Neural progenitor cell (in vitro differentiated cells): ENCODE measurements at regions not wholly inside any gene's neighbourhood (a gene's known extent, or its start where the extent isn't known, plus 50 kb on each side); places are given as distances from the start of the nearest gene placed in this dataset.
"Not testable (repeated sequence)": the region's sequence is repeated elsewhere in the genome, so short reads cannot be mapped to it uniquely, and the experiment has no call there.

Experiments used
- DNase-seq: peaks from one replicate; pipeline ENCODE4 v3.0.0-alpha.2; 2016; ENCODE audit warnings: low spot score
- H2AFZ ChIP-seq: fragments of 200-600 bp; sonication (generic); replicated peaks from 2 replicates; pipeline ENCODE4 v1.6.1; 2016; ENCODE audit warnings: antibody characterized with exemption
- H3F3A ChIP-seq: fragments of 200-600 bp; sonication (generic); 2 replicates; pipeline ENCODE4 v1.6.1; 2016; ENCODE audit warnings: antibody characterized with exemption, low read depth
- H3K27ac ChIP-seq: fragments of 200-600 bp; sonication (generic); 2 replicates; pipeline ENCODE4 v1.5.1; 2016; ENCODE audit warnings: mild to moderate bottlenecking
- H3K27me3 ChIP-seq: fragments of 200-600 bp; sonication (generic); 2 replicates; pipeline ENCODE4 v1.6.1; 2016; ENCODE audit warnings: mild to moderate bottlenecking, moderate library complexity
- H3K36me3 ChIP-seq: fragments of 200-600 bp; sonication (generic); 2 replicates; pipeline ENCODE4 v1.5.1; 2016
- H3K4me1 ChIP-seq: fragments of 200-600 bp; sonication (generic); 2 replicates; pipeline ENCODE4 v1.6.1; 2016; ENCODE audit warnings: mixed run types
- H3K4me2 ChIP-seq: fragments of 200-600 bp; sonication (generic); 2 replicates; pipeline ENCODE4 v1.6.1; 2016
- H3K4me3 ChIP-seq: fragments of 200-600 bp; sonication (generic); 2 replicates; pipeline ENCODE4 v1.5.1; 2016
- H3K79me2 ChIP-seq: fragments of 200-600 bp; sonication (generic); 2 replicates; pipeline ENCODE4 v1.6.1; 2016; ENCODE audit warnings: low read depth
- H3K9ac ChIP-seq: fragments of 200-600 bp; sonication (generic); 2 replicates; pipeline ENCODE4 v1.6.1; 2016
- H3K9me3 ChIP-seq: fragments of 200-600 bp; sonication (generic); 2 replicates; pipeline ENCODE4 v1.5.1; 2016; ENCODE audit warnings: low read depth
- H4K20me1 ChIP-seq: fragments of 200-600 bp; sonication (generic); 2 replicates; pipeline ENCODE4 v1.6.1; 2016; ENCODE audit warnings: low read depth
- H3K27ac Mint-ChIP-seq: 3 replicates; pipeline ENCODE4 v1.8.0; 2021; ENCODE audit warnings: mixed read lengths
- H3K27me3 Mint-ChIP-seq: 2 replicates; pipeline ENCODE4 v1.8.0; 2022; ENCODE audit warnings: low read depth, mild to moderate bottlenecking, inconsistent platforms, moderate library complexity, mixed read lengths; ENCODE audit not compliant: insufficient read depth
- H3K36me3 Mint-ChIP-seq: 3 replicates; pipeline ENCODE4 v1.8.0; 2021; ENCODE audit warnings: mixed read lengths
- H3K4me1 Mint-ChIP-seq: 3 replicates; pipeline ENCODE4 v1.8.0; 2021; ENCODE audit warnings: mixed read lengths
- H3K4me3 Mint-ChIP-seq: 3 replicates; pipeline ENCODE4 v1.8.0; 2021; ENCODE audit warnings: mild to moderate bottlenecking, moderate library complexity, mixed read lengths
- H3K9me3 Mint-ChIP-seq: 3 replicates; pipeline ENCODE4 v1.8.0; 2020; ENCODE audit warnings: mixed read lengths
- CTCF ChIP-seq: fragments of 200-600 bp; sonication (generic); IDR thresholded peaks from 2 replicates; pipeline ENCODE4 v1.5.1; 2017; ENCODE audit warnings: antibody characterized with exemption, mild to moderate bottlenecking
- EZH2 ChIP-seq: fragments of 200-600 bp; sonication (generic); IDR thresholded peaks from 2 replicates; pipeline ENCODE4 v1.6.1; 2017; ENCODE audit warnings: antibody characterized with exemption, mild to moderate bottlenecking, moderate library complexity
- EZH2phosphoT487 ChIP-seq: fragments of 200-600 bp; sonication (generic); IDR thresholded peaks from 2 replicates; pipeline ENCODE4 v1.6.1; 2017; ENCODE audit warnings: antibody characterized with exemption

GRCh38 chr9:108049671-108050494 lies 560.3 kb upstream of the KLF4 start:
- Histone ChIP-seq H3K4me3 (no peak overlapping the region), H3F3A (peaks cover 15% of the 10 kb centered on the region), H3K4me2 (no peak overlapping the region), H3K27me3 (no peaks in the 10 kb centered on the region), H3K9me3 (no peaks in the 10 kb centered on the region), H2AFZ (no peak overlapping the region), H3K79me2 (no peaks in the 10 kb centered on the region), H3K4me1 (peaks cover 31% of the 10 kb centered on the region), H3K27ac (no peak overlapping the region), H4K20me1 (no peaks in the 10 kb centered on the region), H3K36me3 (no peaks in the 10 kb centered on the region), H3K9ac (no peak overlapping the region)
- Mint-ChIP-seq H3K9me3 (no peaks in the 10 kb centered on the region), H3K4me3 (no peak overlapping the region), H3K27ac (no peak overlapping the region), H3K27me3 (no peaks in the 10 kb centered on the region), H3K36me3 (no peaks in the 10 kb centered on the region), H3K4me1 (peaks cover 34% of the 10 kb centered on the region)
- DNase-seq: no peak
- TF ChIP-seq EZH2: no peak

GRCh38 chr9:108049026-108049607 lies 559.5 kb upstream of the KLF4 start:
- no peaks in the 10 kb centered on the region for H3K27me3 ChIP-seq
- Mint-ChIP-seq H3K27ac (no peak overlapping the region), H3K27me3 (no peaks in the 10 kb centered on the region), H3K4me3 (no peak overlapping the region), H3K36me3 (no peaks in the 10 kb centered on the region), H3K4me1 (peaks cover 27% of the 10 kb centered on the region), H3K9me3 (no peaks in the 10 kb centered on the region)
- peaks cover 15% of the 10 kb centered on the region for H3F3A ChIP-seq
- H3K4me1 ChIP-seq: peaks cover 23% of the 10 kb centered on the region
- no peak overlapping the region for H3K9ac ChIP-seq
- no peak overlapping the region for H3K27ac ChIP-seq
- no peaks in the 10 kb centered on the region for H4K20me1 ChIP-seq
- no peak overlapping the region for H2AFZ ChIP-seq
- TF ChIP-seq CTCF (no peak), EZH2phosphoT487 (no peak), EZH2 (no peak)
- peaks cover 1% of the 10 kb centered on the region for H3K9me3 ChIP-seq
- DNase-seq: no peak
- no peak overlapping the region for H3K4me3 ChIP-seq
- H3K4me2 ChIP-seq: no peak overlapping the region
- H3K79me2 ChIP-seq: no peaks in the 10 kb centered on the region
- no peaks in the 10 kb centered on the region for H3K36me3 ChIP-seq

GRCh38 chr9:108048406-108049025 lies 558.9 kb upstream of the KLF4 start:
- Histone ChIP-seq H3K4me3 (no peak overlapping the region), H3K4me1 (peaks cover 17% of the 10 kb centered on the region), H3K9ac (no peak overlapping the region), H3F3A (peaks cover 10% of the 10 kb centered on the region), H3K27me3 (no peaks in the 10 kb centered on the region), H3K36me3 (no peaks in the 10 kb centered on the region), H3K27ac (no peak overlapping the region), H4K20me1 (no peaks in the 10 kb centered on the region), H2AFZ (no peak overlapping the region), H3K79me2 (no peaks in the 10 kb centered on the region), H3K9me3 (peaks cover 7% of the 10 kb centered on the region), H3K4me2 (no peak overlapping the region)
- Mint-ChIP-seq H3K27ac (no peak overlapping the region), H3K4me1 (peaks cover 21% of the 10 kb centered on the region), H3K36me3 (peaks cover 1% of the 10 kb centered on the region), H3K27me3 (no peaks in the 10 kb centered on the region), H3K4me3 (no peak overlapping the region), H3K9me3 (peaks cover 4% of the 10 kb centered on the region)
- TF ChIP-seq EZH2: no peak
- TF ChIP-seq CTCF: no peak
- TF ChIP-seq EZH2phosphoT487: no peak
- DNase-seq: no peak

GRCh38 chr9:108047777-108048176 lies 558.2 kb upstream of the KLF4 start:
- not testable (repeated sequence) for H3K4me2 ChIP-seq, H3K27ac Mint-ChIP-seq, H3K4me3 ChIP-seq, H3K9me3 ChIP-seq, H3K27me3 ChIP-seq, H2AFZ ChIP-seq, DNase-seq, H3K27me3 Mint-ChIP-seq, H3K27ac ChIP-seq, H4K20me1 ChIP-seq, H3K9ac ChIP-seq, H3K36me3 ChIP-seq, H3K79me2 ChIP-seq, H3K9me3 Mint-ChIP-seq, H3K4me3 Mint-ChIP-seq, H3K4me1 ChIP-seq, H3K36me3 Mint-ChIP-seq, H3F3A ChIP-seq
- H3K4me1 Mint-ChIP-seq: peaks cover 14% of the 10 kb centered on the region
